ENCODE measurements at regions not wholly inside any gene's neighbourhood (a gene's known extent, or its start where the extent isn't known, plus 50 kb on each side); places are given as distances from the start of the nearest gene placed in this dataset.

DNA sequence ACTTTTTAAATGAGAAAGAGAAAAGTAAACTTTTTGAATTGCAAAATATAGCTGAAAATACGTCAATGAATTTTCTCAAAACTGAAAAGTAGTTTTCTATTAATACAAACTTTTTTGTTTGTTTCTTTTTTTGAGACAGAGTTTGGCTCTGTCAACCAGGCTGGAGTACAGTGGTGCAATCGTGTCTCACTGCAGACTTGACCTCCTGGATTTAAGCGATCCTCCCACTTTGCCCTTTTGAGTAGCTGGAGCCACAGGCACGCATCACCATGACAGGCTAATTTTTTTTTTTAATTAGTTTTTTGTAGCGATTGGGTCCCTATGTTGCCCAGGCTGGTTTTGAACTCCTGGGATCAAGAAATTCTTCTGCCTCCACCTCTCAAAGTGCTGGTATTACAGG lies 610.4 kb downstream of the ELAVL2 start:
- Histone ChIP-seq H3K36me3 (ENCODE audit: control insufficient read depth, insufficient read depth, low read length) (no peaks in the 10 kb centered on the region), H3K4me3 (ENCODE audit: extremely low read depth, insufficient read depth, low read length, poor library complexity, severe bottlenecking) (no peak overlapping the region), H3K9me3 (ENCODE audit: control insufficient read depth, low read length) (no peaks in the 10 kb centered on the region), H3K27ac (ENCODE audit: low read depth, low read length, severe bottlenecking) (no peak overlapping the region), H3K4me1 (ENCODE audit: control insufficient read depth, insufficient read depth, low read length, poor library complexity, severe bottlenecking) (no peaks in the 10 kb centered on the region)
- 93% methylated on average over 2 of the region's 5 CpGs for WGBS, 2 experiments (ENCODE audit: insufficient coverage in 2 of 2)

DNA sequence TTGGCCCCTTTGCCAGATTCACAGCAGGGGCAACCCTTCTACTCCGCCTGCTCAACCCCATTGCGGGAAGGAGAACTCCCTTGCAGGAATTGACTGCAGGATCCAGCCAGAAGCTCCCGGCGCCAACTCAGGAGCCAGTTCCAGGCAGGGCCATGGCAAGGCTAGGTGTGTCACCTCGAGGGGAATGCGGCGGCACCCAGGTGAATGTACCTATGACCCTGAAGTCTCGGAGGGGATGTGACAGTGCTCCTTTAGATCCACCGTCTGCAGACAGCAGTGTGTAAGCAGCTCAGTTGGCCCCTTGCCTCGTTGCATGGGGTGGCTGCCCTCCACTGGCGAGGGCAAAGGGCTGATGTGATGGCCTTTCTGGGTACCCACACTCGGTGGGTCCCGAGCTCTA lies 606.6 kb downstream of the ELAVL2 start:
- Histone ChIP-seq H3K36me3 (ENCODE audit: control insufficient read depth, insufficient read depth, low read length) (no peaks in the 10 kb centered on the region), H3K27ac (ENCODE audit: low read depth, low read length, severe bottlenecking) (no peak overlapping the region), H3K4me3 (ENCODE audit: extremely low read depth, insufficient read depth, low read length, poor library complexity, severe bottlenecking) (no peak overlapping the region), H3K9me3 (ENCODE audit: control insufficient read depth, low read length) (no peaks in the 10 kb centered on the region), H3K4me1 (ENCODE audit: control insufficient read depth, insufficient read depth, low read length, poor library complexity, severe bottlenecking) (no peaks in the 10 kb centered on the region)
- WGBS, 2 experiments (ENCODE audit: insufficient coverage in 2 of 2) = 91 to 92% methylated on average over 11 to 12 of the region's 13 CpGs

DNA sequence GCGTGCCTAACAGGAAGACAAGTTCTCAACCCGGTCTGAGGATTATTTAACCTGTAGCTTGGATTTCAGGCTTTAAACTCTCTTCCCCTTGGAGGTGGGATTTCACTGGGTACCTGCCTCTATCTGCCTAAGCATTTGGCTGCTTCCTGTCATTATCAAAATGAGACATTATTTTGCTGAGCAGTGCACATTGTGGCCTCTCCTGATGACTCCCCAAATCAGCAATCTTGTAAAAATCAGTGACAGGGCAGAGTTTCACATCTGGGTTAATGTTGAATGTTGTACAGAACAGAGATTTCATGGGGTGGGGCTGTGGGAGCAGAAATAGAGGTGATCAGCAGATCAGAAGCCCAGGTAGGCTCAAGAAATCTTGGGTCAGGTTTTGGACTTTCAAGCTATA lies 605.9 kb downstream of the ELAVL2 start:
- Histone ChIP-seq H3K4me3 (ENCODE audit: extremely low read depth, insufficient read depth, low read length, poor library complexity, severe bottlenecking) (no peak overlapping the region), H3K36me3 (ENCODE audit: control insufficient read depth, insufficient read depth, low read length) (no peaks in the 10 kb centered on the region), H3K27ac (ENCODE audit: low read depth, low read length, severe bottlenecking) (no peak overlapping the region), H3K9me3 (ENCODE audit: control insufficient read depth, low read length) (no peaks in the 10 kb centered on the region), H3K4me1 (ENCODE audit: control insufficient read depth, insufficient read depth, low read length, poor library complexity, severe bottlenecking) (no peaks in the 10 kb centered on the region)
- 93 to 95% methylated on average over 2 of the region's 2 CpGs for WGBS, 2 experiments (ENCODE audit: insufficient coverage in 2 of 2)

DNA sequence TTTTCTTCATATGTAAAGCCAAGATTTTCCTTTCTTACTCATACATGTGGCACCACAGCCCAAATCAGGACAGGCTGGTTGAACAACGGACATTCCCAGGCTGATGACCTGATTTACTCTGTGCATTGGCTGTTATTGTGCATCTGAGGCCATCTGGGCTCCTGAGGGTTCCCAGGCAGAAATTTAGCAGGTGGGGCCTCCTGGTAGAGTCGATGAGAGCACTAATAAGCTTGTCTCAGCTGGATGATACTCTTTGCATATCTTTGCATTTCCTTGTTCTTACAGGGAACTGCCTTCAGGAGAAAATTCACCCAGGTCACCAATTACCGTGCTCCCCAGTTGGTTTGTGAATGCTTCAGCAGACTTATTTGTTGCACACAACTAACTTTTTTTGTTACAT lies 605.1 kb downstream of the ELAVL2 start:
- 78 to 82% methylated on average over 3 of the region's 3 CpGs for WGBS, 2 experiments (ENCODE audit: insufficient coverage in 2 of 2)
- H3K27ac ChIP-seq (ENCODE audit: low read depth, low read length, severe bottlenecking) = no peak overlapping the region
- no peaks in the 10 kb centered on the region for H3K4me1 ChIP-seq (ENCODE audit: control insufficient read depth, insufficient read depth, low read length, poor library complexity, severe bottlenecking)
- no peaks in the 10 kb centered on the region for H3K9me3 ChIP-seq (ENCODE audit: control insufficient read depth, low read length)
- H3K4me3 ChIP-seq (ENCODE audit: extremely low read depth, insufficient read depth, low read length, poor library complexity, severe bottlenecking) = no peak overlapping the region
- no peaks in the 10 kb centered on the region for H3K36me3 ChIP-seq (ENCODE audit: control insufficient read depth, insufficient read depth, low read length)

DNA sequence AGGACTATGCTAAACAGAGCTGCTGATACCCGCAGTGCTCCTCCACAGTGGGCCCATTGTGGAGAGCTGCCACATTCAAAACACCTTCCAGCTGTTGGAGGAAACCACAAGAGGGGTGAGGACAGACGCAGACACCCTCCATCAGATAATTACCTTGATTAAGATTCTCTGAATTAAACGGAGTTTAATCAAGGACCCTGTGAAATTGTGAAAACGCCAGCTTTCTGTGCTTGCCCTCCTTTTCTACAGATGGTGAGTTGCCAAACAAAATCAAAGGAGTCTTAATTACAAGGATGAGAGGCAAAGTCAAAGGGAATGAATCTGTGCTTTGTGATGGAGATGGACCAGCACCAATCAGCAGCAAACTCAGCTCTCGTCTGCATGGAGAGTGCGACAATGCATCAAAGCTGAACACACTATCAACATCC lies 596.1 kb downstream of the ELAVL2 start:
- Histone ChIP-seq H3K4me1 (ENCODE audit: control insufficient read depth, insufficient read depth, low read length, poor library complexity, severe bottlenecking) (no peaks in the 10 kb centered on the region), H3K4me3 (ENCODE audit: extremely low read depth, insufficient read depth, low read length, poor library complexity, severe bottlenecking) (no peak overlapping the region), H3K27ac (ENCODE audit: low read depth, low read length, severe bottlenecking) (no peak overlapping the region), H3K36me3 (ENCODE audit: control insufficient read depth, insufficient read depth, low read length) (no peaks in the 10 kb centered on the region), H3K9me3 (ENCODE audit: control insufficient read depth, low read length) (no peaks in the 10 kb centered on the region)
- WGBS, 2 experiments (ENCODE audit: insufficient coverage in 2 of 2) = 7 to 17% methylated on average over 3 of the region's 6 CpGs

DNA sequence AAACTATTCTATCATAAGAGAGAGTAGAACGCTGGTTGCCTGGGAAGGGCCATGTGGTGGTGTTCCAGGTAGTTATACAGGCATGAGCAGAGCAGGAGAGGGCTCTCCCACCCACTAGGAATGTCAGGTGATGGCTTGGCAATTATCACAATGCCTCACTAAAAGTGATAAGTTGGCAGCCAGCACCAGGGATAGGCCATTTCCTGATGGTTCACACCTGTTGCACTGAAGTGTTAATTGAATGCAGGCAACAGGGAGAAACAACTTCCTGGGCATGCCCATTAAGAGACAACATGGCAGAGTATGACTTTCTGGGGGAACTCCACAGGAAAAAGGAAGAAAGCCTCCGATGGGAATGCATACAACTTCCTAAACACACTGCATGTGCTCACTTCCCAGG lies 593.2 kb downstream of the ELAVL2 start:
- no peak overlapping the region for H3K27ac ChIP-seq (ENCODE audit: low read depth, low read length, severe bottlenecking)
- no CpG with 5 or more reads among the region's 2 CpGs for WGBS, 2 experiments (ENCODE audit: insufficient coverage in 2 of 2)
- H3K36me3 ChIP-seq (ENCODE audit: control insufficient read depth, insufficient read depth, low read length) = no peaks in the 10 kb centered on the region
- no peak overlapping the region for H3K4me3 ChIP-seq (ENCODE audit: extremely low read depth, insufficient read depth, low read length, poor library complexity, severe bottlenecking)
- H3K9me3 ChIP-seq (ENCODE audit: control insufficient read depth, low read length) = no peaks in the 10 kb centered on the region
- H3K4me1 ChIP-seq (ENCODE audit: control insufficient read depth, insufficient read depth, low read length, poor library complexity, severe bottlenecking) = no peaks in the 10 kb centered on the region

DNA sequence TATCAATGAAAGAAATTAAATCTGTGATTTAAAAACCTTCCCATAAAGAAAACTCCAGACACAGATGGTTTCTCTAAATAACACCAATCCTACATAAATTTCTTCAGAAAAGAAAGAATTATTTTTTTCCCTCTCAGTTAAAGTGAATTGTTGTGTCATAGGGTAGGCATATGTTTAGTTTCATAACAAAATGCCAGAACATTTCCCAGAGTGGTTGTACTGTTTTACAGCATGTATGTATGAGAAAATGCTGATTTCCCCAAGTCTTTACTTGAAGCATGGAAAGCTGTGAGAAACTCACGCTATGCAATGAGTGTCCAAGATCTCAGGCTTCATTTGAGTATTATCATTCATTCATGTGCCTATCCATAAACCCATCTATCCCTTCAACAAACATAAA lies 582.5 kb downstream of the ELAVL2 start:
- Histone ChIP-seq H3K27ac (ENCODE audit: low read depth, low read length, severe bottlenecking) (no peak overlapping the region), H3K4me1 (ENCODE audit: control insufficient read depth, insufficient read depth, low read length, poor library complexity, severe bottlenecking) (no peaks in the 10 kb centered on the region)

DNA sequence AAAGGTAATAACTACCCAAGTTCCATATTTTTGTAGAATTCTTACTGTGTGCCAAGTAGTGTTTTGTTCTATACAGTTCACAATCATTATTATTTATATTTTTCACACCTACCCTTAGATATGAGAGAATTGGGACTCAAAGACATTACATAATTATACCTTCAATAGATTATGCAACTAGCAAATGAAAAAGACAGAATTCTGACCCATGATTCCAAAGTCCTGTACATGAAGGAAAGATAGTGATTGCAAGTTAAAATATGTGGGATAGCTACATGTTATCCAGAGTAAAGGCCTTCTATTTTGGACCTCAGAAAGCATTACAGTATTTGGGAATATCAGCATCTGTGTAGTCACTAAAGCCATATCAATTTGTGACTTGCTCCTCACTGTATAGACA lies 581.0 kb downstream of the ELAVL2 start:
- Histone ChIP-seq H3K4me1 (ENCODE audit: control insufficient read depth, insufficient read depth, low read length, poor library complexity, severe bottlenecking) (no peaks in the 10 kb centered on the region), H3K9me3 (ENCODE audit: control insufficient read depth, low read length) (no peaks in the 10 kb centered on the region), H3K36me3 (ENCODE audit: control insufficient read depth, insufficient read depth, low read length) (no peaks in the 10 kb centered on the region), H3K27ac (ENCODE audit: low read depth, low read length, severe bottlenecking) (no peak overlapping the region), H3K4me3 (ENCODE audit: extremely low read depth, insufficient read depth, low read length, poor library complexity, severe bottlenecking) (no peak overlapping the region)

More for the DNA sequence above, 582.5 kb downstream of the ELAVL2 start:
- Histone ChIP-seq H3K9me3 (ENCODE audit: control insufficient read depth, low read length) (no peaks in the 10 kb centered on the region), H3K36me3 (ENCODE audit: control insufficient read depth, insufficient read depth, low read length) (no peaks in the 10 kb centered on the region), H3K4me3 (ENCODE audit: extremely low read depth, insufficient read depth, low read length, poor library complexity, severe bottlenecking) (no peak overlapping the region)
- 100% methylated on average over 1 of the region's 1 CpG; no CpG with 5 or more reads in 1 of the 2 experiments for WGBS, 2 experiments (ENCODE audit: insufficient coverage in 2 of 2)

DNA sequence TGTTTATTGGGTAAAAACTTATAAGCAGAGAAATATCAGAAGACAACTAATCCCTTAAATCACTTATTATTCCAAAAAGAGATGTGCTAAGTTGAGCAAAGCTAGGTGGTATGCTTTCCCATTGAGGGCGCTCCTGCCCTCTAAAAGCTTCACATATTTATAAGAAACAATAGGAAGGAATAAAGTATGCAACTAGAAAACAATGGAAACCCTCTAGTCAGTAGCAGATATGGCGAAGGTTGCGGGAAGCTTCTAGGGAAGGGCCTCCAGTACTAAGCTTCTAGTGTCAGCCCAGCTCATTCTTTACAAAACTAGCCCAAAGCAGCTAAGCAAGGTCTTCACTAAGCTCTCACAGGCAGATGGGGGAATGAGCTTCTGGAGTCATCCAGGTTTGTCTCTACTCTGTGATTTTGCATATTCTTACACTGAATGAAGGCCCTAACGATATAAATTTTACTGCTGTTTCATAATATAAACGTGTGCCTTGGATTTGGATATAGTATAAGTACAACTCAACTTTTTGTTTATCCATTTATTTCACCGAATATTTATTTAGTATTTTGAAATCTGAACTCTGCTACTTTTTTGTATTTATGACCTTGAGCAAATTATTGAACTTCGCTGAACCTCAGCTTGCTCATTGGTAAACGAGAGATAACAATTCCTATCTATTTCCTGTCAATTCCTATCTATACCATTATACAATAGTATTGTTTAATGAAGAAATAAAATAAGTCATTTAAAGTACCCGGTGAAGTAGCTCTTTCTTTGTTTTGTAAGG lies 571.4 kb downstream of the ELAVL2 start:
- H3K27ac ChIP-seq (ENCODE audit: low read depth, low read length, severe bottlenecking) = no peak overlapping the region
- H3K9me3 ChIP-seq (ENCODE audit: control insufficient read depth, low read length) = no peaks in the 10 kb centered on the region
- no peak overlapping the region for H3K4me3 ChIP-seq (ENCODE audit: extremely low read depth, insufficient read depth, low read length, poor library complexity, severe bottlenecking)
- H3K36me3 ChIP-seq (ENCODE audit: control insufficient read depth, insufficient read depth, low read length) = no peaks in the 10 kb centered on the region
- no peaks in the 10 kb centered on the region for H3K4me1 ChIP-seq (ENCODE audit: control insufficient read depth, insufficient read depth, low read length, poor library complexity, severe bottlenecking)
- 73 to 90% methylated on average over 2 of the region's 9 CpGs for WGBS, 2 experiments (ENCODE audit: insufficient coverage in 2 of 2)

DNA sequence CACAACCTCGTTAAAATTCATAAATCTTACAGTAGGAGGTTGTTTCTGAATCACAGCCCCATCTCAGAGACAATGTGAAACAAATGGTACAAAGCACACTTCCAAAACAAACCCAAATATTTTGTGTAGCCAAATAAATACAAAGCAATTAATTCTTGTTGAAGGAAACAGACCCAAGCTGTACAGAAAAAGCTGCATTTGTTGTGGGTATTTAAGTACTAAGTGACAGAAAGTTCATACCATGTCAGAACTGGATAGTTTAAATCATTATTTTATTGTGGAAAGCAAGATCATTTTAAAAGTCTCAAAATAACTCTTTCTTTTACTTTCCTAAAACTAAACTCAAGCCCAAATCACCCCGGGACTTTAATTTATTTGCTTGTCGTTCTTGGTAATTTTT lies 570.7 kb downstream of the ELAVL2 start:
- WGBS, 2 experiments (ENCODE audit: insufficient coverage in 2 of 2) = 90% methylated on average over 2 of the region's 3 CpGs; no CpG with 5 or more reads in 1 of the 2 experiments
- Histone ChIP-seq H3K4me1 (ENCODE audit: control insufficient read depth, insufficient read depth, low read length, poor library complexity, severe bottlenecking) (no peaks in the 10 kb centered on the region), H3K36me3 (ENCODE audit: control insufficient read depth, insufficient read depth, low read length) (no peaks in the 10 kb centered on the region), H3K4me3 (ENCODE audit: extremely low read depth, insufficient read depth, low read length, poor library complexity, severe bottlenecking) (no peak overlapping the region), H3K9me3 (ENCODE audit: control insufficient read depth, low read length) (no peaks in the 10 kb centered on the region), H3K27ac (ENCODE audit: low read depth, low read length, severe bottlenecking) (no peak overlapping the region)

DNA sequence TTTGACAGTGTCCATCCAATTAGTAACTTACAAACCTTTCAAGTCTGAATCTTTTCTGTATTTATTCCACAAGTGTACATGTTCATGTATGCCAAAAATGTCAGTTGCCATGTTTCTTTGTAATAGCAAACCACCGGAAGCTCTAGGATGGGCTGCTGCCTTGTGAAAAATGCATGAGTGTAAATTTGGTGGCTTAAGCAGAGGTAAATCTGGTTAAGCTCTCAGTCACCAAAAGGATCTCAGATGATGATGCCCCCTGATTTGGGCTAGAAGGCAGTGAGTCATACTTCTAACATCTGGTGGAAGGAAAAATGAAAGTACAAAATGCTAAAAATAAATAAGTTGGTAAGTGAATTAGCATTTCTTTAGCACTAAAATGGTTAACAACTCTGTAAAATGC lies 567.5 kb downstream of the ELAVL2 start:
- WGBS, 2 experiments (ENCODE audit: insufficient coverage in 2 of 2) = 92% methylated on average over 1 of the region's 1 CpG; no CpG with 5 or more reads in 1 of the 2 experiments
- Histone ChIP-seq H3K4me3 (ENCODE audit: extremely low read depth, insufficient read depth, low read length, poor library complexity, severe bottlenecking) (no peak overlapping the region), H3K4me1 (ENCODE audit: control insufficient read depth, insufficient read depth, low read length, poor library complexity, severe bottlenecking) (no peaks in the 10 kb centered on the region), H3K9me3 (ENCODE audit: control insufficient read depth, low read length) (no peaks in the 10 kb centered on the region), H3K36me3 (ENCODE audit: control insufficient read depth, insufficient read depth, low read length) (no peaks in the 10 kb centered on the region), H3K27ac (ENCODE audit: low read depth, low read length, severe bottlenecking) (no peak overlapping the region)
